Ascending aorta (tissue), 2 donors: ENCODE measurements at regions not wholly inside any gene's neighbourhood (a gene's known extent, or its start where the extent isn't known, plus 50 kb on each side); places are given as distances from the start of the nearest gene placed in this dataset.

Experiments used
- DNase-seq, 2 donors: peaks; one replicate each; pipeline ENCODE4 v3.0.0-alpha.2; 2019; ENCODE audit warnings: low spot score in 2 of 2
- H3K27ac ChIP-seq, 2 donors: fragments of 200-600 bp; sonication (generic); one replicate each; pipeline ENCODE4 v1.5.1; 2016 to 2017; ENCODE audit warnings: mild to moderate bottlenecking in 1 of 2
- H3K27me3 ChIP-seq: fragments of 200-600 bp; sonication (generic); one replicate; pipeline ENCODE4 v1.5.1; 2017
- H3K36me3 ChIP-seq, 2 donors: fragments of 200-600 bp; sonication (generic); one replicate each; pipeline ENCODE4 v1.5.1; 2016
- H3K4me1 ChIP-seq, 2 donors: fragments of 200-600 bp; sonication (generic); one replicate each; pipeline ENCODE4 v1.5.1; 2016 to 2017; ENCODE audit warnings: mild to moderate bottlenecking in 1 of 2
- H3K4me3 ChIP-seq, 2 donors: fragments of 200-600 bp; sonication (generic); one replicate each; pipeline ENCODE4 v1.5.1; 2016 to 2017; ENCODE audit warnings: mild to moderate bottlenecking in 1 of 2
- H3K9me3 ChIP-seq, 2 donors: fragments of 200-600 bp; sonication (generic); one replicate each; pipeline ENCODE4 v1.5.1; 2016
- intact Hi-C: fragments of 100-400 bp; cut with DNase I; formaldehyde crosslinking; loops from one replicate; pipeline ENCODE4 v1.15.1; 2023
- TF ChIP-seq, protein P1 (sequence below), 3 experiments: fragments of 200-600 bp in 2 of 3; fragments of 450-650 bp in 1 of 3; sonication (generic) in 2 of 3; IDR thresholded peaks; one replicate each; pipeline ENCODE4 v1.5.1; 2016 to 2019; ENCODE audit warnings: antibody characterized with exemption in 3 of 3, mild to moderate bottlenecking in 1 of 3, moderate library complexity in 1 of 3

DNA sequence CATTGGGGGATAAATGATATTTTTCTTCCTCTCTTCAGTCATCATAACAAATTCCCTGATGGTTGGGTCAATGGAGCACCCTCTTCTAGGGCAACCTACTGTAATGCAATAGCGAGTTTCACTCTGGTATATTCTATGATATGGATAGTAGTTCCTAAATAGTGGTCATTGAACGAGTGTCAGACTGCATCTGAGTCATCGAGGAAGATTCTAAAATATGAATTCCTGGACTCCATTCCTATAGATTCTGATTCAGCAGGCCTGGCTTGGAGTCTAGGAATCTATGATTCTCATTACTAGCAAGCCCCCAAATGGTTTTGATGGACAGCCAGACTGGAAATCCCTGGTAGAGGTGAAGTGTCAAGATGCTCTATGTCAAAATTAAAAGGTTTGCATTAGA is 254.5 kb downstream of the BUB3 start:
- H3K4me3 ChIP-seq, result no peak overlapping the region
- peaks cover 0 to 5% of the 10 kb centered on the region in 2 donors for H3K9me3 ChIP-seq
- peak in 1 of 2 donors; percentile 13 for DNase-seq
- H3K4me1 ChIP-seq, result no peaks in the 10 kb centered on the region
- H3K27ac ChIP-seq, result no peak overlapping the region
- H3K27me3 ChIP-seq, result no peaks in the 10 kb centered on the region
- TF ChIP-seq, protein P1, sequence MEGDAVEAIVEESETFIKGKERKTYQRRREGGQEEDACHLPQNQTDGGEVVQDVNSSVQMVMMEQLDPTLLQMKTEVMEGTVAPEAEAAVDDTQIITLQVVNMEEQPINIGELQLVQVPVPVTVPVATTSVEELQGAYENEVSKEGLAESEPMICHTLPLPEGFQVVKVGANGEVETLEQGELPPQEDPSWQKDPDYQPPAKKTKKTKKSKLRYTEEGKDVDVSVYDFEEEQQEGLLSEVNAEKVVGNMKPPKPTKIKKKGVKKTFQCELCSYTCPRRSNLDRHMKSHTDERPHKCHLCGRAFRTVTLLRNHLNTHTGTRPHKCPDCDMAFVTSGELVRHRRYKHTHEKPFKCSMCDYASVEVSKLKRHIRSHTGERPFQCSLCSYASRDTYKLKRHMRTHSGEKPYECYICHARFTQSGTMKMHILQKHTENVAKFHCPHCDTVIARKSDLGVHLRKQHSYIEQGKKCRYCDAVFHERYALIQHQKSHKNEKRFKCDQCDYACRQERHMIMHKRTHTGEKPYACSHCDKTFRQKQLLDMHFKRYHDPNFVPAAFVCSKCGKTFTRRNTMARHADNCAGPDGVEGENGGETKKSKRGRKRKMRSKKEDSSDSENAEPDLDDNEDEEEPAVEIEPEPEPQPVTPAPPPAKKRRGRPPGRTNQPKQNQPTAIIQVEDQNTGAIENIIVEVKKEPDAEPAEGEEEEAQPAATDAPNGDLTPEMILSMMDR (IDR thresholded peaks at IDR 0.05), result no peak
- H3K36me3 ChIP-seq, result no peaks in the 10 kb centered on the region
- intact Hi-C loops, result no loop called here

DNA sequence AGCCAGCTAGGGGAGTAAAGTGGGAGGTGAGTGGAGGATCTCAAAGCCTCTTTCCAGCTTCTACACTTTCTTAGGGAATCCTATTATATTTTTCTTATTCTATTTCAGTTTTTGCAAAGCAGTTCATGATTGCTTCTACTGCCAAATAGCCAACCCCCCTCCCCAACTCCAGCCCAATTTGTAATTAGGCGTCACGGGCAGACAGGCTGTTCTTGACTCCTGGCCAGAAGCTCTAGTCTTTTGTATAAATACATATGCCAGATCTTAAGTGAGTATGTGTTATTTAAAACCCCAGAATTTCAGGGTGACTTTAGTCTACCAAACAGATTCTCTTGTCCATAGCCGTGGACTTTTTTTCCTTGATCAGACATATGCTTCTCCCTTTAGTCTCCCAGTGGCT is 255.2 kb downstream of the BUB3 start:
- H3K9me3 ChIP-seq, result peaks cover 0 to 2% of the 10 kb centered on the region in 2 donors
- H3K4me1 ChIP-seq, result no peaks in the 10 kb centered on the region
- no peak overlapping the region for H3K27ac ChIP-seq
- DNase-seq, result no peak
- no peaks in the 10 kb centered on the region for H3K36me3 ChIP-seq
- TF ChIP-seq, protein P1 (IDR thresholded peaks at IDR 0.05), result no peak
- H3K4me3 ChIP-seq, result no peak overlapping the region
- intact Hi-C loops, result no loop called here
- H3K27me3 ChIP-seq, result no peaks in the 10 kb centered on the region

DNA sequence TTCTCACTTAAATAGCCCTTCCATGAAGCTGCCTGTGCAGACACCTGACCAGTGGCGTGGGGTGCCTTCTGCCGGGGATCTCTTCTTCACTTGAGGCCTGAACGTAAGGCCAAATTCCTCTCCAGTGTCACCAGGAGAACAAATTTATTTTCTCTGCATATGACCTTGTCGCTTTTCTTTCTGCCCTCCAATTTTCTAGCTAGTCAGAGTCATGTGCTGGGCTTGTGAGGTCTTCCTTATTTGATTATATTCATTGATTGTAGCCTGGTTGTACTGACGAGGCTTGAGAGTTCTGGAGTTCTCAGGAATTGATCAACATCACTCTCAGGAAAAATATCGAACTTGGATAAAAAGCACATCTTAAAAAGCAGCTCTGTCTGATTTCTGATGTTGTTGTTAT is 255.7 kb downstream of the BUB3 start:
- intact Hi-C loops, result no loop called here
- TF ChIP-seq, protein P1 (IDR thresholded peaks at IDR 0.05), result no peak
- H3K36me3 ChIP-seq, result no peaks in the 10 kb centered on the region
- no peak overlapping the region for H3K4me3 ChIP-seq
- DNase-seq, result peak in 1 of 2 donors; percentile 15
- H3K9me3 ChIP-seq, result no peaks in the 10 kb centered on the region
- H3K27me3 ChIP-seq, result no peaks in the 10 kb centered on the region
- no peak overlapping the region for H3K27ac ChIP-seq
- H3K4me1 ChIP-seq, result no peaks in the 10 kb centered on the region

DNA sequence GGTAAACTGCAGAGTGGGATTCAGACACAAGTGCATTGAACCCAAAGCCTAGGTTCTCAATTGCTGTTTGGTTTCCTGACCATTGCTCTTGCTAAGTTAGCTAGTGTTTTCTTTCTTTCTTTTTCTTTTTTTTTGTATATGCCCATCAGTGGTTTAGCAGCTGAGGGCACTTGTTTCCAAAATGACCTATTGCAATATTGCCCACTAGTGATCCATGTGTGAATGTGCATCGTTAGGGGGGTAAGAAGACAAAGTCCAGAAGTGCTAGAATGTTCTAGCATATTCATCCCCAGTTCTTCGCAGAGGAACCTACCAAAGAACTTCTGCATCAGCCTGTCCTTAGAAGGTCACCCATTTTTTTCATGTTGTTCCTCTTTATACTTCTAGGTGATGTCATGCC is 252.8 kb upstream of the GPR26 start:
- H3K9me3 ChIP-seq, result no peaks in the 10 kb centered on the region
- no peaks in the 10 kb centered on the region for H3K27me3 ChIP-seq
- DNase-seq, result no peak
- H3K27ac ChIP-seq, result no peak overlapping the region
- H3K36me3 ChIP-seq, result no peaks in the 10 kb centered on the region
- intact Hi-C loops, result no loop called here
- H3K4me1 ChIP-seq, result no peaks in the 10 kb centered on the region
- no peak overlapping the region for H3K4me3 ChIP-seq
- TF ChIP-seq, protein P1 (IDR thresholded peaks at IDR 0.05), result no peak

DNA sequence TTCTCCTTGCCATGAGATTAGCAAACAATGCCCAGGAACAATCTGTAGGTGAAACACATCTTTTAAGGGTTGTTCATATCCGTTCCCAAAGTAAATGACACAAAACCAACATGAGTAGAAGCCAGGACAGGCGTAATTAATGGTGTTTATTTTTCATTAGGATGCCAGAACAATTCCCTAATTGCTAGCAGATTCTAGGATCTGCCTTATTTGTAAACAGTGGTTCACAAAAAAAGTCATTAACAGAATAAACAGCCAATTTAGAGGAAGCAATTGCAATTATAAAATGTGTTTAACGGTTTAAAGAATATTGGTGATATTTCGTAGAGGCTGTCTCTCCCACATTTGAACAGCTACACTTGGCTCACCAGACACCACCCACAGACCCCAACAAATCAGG is 250.6 kb upstream of the GPR26 start:
- no peak overlapping the region for H3K27ac ChIP-seq
- TF ChIP-seq, protein P1 (IDR thresholded peaks at IDR 0.05), result no peak

DNA sequence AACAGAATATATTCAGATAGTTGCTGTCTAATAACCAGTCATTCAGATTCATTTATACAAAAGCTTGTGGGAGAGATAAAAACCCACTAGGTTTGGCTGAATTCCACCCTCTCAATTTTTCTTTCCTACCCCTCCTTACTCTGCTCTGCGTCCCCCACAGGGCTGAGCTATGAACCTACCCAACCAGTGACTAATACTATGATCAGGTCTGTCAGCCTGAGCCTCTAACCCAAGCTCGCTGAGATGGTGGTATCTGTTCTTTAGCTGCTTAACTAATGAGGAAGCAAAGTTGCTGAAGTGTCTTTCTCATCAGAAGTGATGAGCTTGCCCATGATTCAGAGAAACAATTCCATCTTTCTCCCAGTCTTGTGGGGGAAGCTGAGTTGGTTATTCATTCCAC is 248.7 kb upstream of the GPR26 start:
- DNase-seq, result peak in 1 of 2 donors; percentile 9
- intact Hi-C loops, result no loop called here
- Histone ChIP-seq H3K27me3 (no peaks in the 10 kb centered on the region), H3K36me3 (no peaks in the 10 kb centered on the region), H3K4me3 (no peak overlapping the region), H3K9me3 (no peaks in the 10 kb centered on the region), H3K4me1 (no peaks in the 10 kb centered on the region), H3K27ac (no peak overlapping the region)
- TF ChIP-seq, protein P1 (IDR thresholded peaks at IDR 0.05), result no peak

More for the DNA sequence above, 250.6 kb upstream of the GPR26 start:
- H3K36me3 ChIP-seq, result no peaks in the 10 kb centered on the region
- DNase-seq, result no peak
- intact Hi-C loops, result no loop called here
- H3K4me1 ChIP-seq, result no peaks in the 10 kb centered on the region
- no peaks in the 10 kb centered on the region for H3K27me3 ChIP-seq
- no peak overlapping the region for H3K4me3 ChIP-seq
- H3K9me3 ChIP-seq, result no peaks in the 10 kb centered on the region
